ENCODE measurements at regions not wholly inside any gene's neighbourhood (a gene's known extent, or its start where the extent isn't known, plus 50 kb on each side); places are given as distances from the start of the nearest gene placed in this dataset.

DNA sequence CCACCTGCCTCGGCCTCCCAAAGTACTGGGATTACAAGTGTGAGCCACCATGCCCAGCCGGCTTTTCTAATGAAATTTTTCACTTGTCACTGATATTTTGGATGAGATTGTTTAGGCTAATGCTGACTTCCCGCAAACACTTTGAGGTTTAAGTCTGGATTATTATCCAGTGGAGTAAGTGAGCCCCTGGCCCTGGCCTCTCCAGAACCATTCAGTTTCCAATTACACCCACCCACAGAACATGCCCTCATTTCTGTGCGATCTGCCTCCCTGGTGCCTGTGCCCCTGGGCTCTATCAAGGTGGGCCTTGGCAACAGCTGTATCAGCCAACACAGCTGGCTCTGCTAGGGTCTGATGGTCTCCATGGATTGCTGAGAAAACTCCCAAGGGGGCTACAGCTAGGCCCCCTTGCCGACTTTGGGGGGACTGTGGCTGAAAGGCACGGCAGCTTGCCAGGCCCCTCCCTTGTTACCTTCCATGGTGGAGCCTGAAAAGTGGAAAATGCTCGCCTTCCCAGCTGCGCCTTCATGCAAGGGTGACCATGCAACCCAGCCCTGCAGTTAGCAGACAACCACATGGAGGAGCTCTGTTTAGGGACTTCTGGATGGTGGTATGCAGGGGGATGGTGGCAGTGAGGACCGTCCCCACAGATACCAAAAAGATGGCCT is 288.9 kb downstream of the FAM43A start:
- TF ChIP-seq, protein P1, sequence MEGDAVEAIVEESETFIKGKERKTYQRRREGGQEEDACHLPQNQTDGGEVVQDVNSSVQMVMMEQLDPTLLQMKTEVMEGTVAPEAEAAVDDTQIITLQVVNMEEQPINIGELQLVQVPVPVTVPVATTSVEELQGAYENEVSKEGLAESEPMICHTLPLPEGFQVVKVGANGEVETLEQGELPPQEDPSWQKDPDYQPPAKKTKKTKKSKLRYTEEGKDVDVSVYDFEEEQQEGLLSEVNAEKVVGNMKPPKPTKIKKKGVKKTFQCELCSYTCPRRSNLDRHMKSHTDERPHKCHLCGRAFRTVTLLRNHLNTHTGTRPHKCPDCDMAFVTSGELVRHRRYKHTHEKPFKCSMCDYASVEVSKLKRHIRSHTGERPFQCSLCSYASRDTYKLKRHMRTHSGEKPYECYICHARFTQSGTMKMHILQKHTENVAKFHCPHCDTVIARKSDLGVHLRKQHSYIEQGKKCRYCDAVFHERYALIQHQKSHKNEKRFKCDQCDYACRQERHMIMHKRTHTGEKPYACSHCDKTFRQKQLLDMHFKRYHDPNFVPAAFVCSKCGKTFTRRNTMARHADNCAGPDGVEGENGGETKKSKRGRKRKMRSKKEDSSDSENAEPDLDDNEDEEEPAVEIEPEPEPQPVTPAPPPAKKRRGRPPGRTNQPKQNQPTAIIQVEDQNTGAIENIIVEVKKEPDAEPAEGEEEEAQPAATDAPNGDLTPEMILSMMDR (IDR thresholded peaks at IDR 0.05) = no peak
- TF ChIP-seq POLR2A (IDR thresholded peaks at IDR 0.05) = no peak

All from transverse colon (tissue), 3 donors.